H1 (cell line): ENCODE measurements at regions not wholly inside any gene's neighbourhood (a gene's known extent, or its start where the extent isn't known, plus 50 kb on each side); places are given as distances from the start of the nearest gene placed in this dataset.

Experiments used
- CTCF ChIA-PET: fragments of 300-600 bp; sonication (Branson Sonifier 250); formaldehyde crosslinking; loops from one replicate; lab custom pipeline; 2021; ENCODE audit not compliant: partially characterized antibody; lab: Charles Lee
- POLR2A ChIA-PET: fragments of 300-600 bp; sonication (Branson Sonifier 250); formaldehyde crosslinking; loops from one replicate; lab custom pipeline; 2021; ENCODE audit warnings: inconsistent platforms; ENCODE audit not compliant: partially characterized antibody; lab: Charles Lee
- DNase-seq, 2 experiments: peaks; one replicate each; pipeline versions ENCODE4 v3.0.0 to v3.0.0-alpha.2; 2010 to 2022; ENCODE audit warnings: low spot score in 2 of 2, low read depth in 1 of 2, mixed read lengths in 1 of 2
- FAIRE-seq: peaks from 2 replicates; lab custom pipeline; 2011; peaks lifted over from hg19 to GRCh38; lab: Jason Lieb, UNC
- H2AFZ ChIP-seq: 2 replicates; pipeline ENCODE4 v1.8.1; 2012; ENCODE audit warnings: low read length, inconsistent platforms
- H2AK5ac ChIP-seq: 2 replicates; pipeline ENCODE4 v1.6.1; 2013; ENCODE audit warnings: low read depth, low read length
- H2BK120ac ChIP-seq: replicated peaks from 2 replicates; pipeline ENCODE3; 2013; ENCODE audit warnings: low read depth, low read length, inconsistent platforms
- H2BK12ac ChIP-seq: 2 replicates; pipeline ENCODE4 v1.6.1; 2013; ENCODE audit warnings: low read depth, low read length
- H2BK15ac ChIP-seq: 2 replicates; pipeline ENCODE4 v1.6.1; 2013; ENCODE audit warnings: low read length
- H2BK20ac ChIP-seq: 2 replicates; pipeline ENCODE4 v1.6.1; 2013; ENCODE audit warnings: low read length
- H2BK5ac ChIP-seq: 2 replicates; pipeline ENCODE4 v1.6.1; 2013; ENCODE audit warnings: low read depth, low read length
- H3K14ac ChIP-seq: 2 replicates; pipeline ENCODE4 v1.6.1; 2013; ENCODE audit warnings: inconsistent platforms; ENCODE audit not compliant: insufficient read length
- H3K18ac ChIP-seq: 2 replicates; pipeline ENCODE4 v1.6.1; 2013; ENCODE audit warnings: low read length; ENCODE audit errors: extremely low read depth
- H3K23ac ChIP-seq: 2 replicates; pipeline ENCODE4 v1.6.1; 2013; ENCODE audit warnings: inconsistent platforms; ENCODE audit not compliant: insufficient read length
- H3K23me2 ChIP-seq: 2 replicates; pipeline ENCODE4 v1.6.1; 2013; ENCODE audit warnings: low read depth, low read length
- H3K27ac ChIP-seq: 2 replicates; pipeline ENCODE4 v1.6.1; 2011; ENCODE audit warnings: low read depth, low read length, inconsistent platforms
- H3K27me3 ChIP-seq, 4 experiments: replicated peaks in 1 of 4; 1 replicate in 1 of 4; 2 replicates in 3 of 4; pipeline versions ENCODE4 v1.6.1 to v1.8.1; 2011 to 2013; ENCODE audit warnings: low read length in 3 of 4, mild to moderate bottlenecking in 3 of 4, inconsistent platforms in 2 of 4, mixed read lengths in 2 of 4, moderate library complexity in 1 of 4; ENCODE audit not compliant: control insufficient read depth in 3 of 4, insufficient read depth in 3 of 4; ENCODE audit errors: extremely low read depth in 1 of 4
- H3K36me3 ChIP-seq, 4 experiments: 2 replicates each; pipeline versions ENCODE4 v1.6.1 to v1.8.1; 2011 to 2013; ENCODE audit warnings: mild to moderate bottlenecking in 4 of 4, low read length in 3 of 4, moderate library complexity in 2 of 4, control low read depth in 1 of 4, inconsistent platforms in 1 of 4; ENCODE audit not compliant: insufficient read depth in 4 of 4, control insufficient read depth in 2 of 4
- H3K4ac ChIP-seq: replicated peaks from 2 replicates; pipeline ENCODE3; 2013; ENCODE audit warnings: low read length, low read depth, mixed read lengths, inconsistent platforms; ENCODE audit not compliant: insufficient read length
- H3K4me1 ChIP-seq, 4 experiments: replicated peaks in 1 of 4; 1 replicate in 1 of 4; 2 replicates in 3 of 4; pipeline versions ENCODE4 v1.6.1 to v1.8.1; 2011 to 2013; ENCODE audit warnings: low read length in 3 of 4, inconsistent platforms in 2 of 4, mixed read lengths in 1 of 4; ENCODE audit not compliant: insufficient read depth in 4 of 4, control insufficient read depth in 3 of 4
- H3K4me2 ChIP-seq, 2 experiments: 2 replicates each; pipeline versions ENCODE4 v1.6.1 to v1.8.1; 2011 to 2013; ENCODE audit warnings: low read depth in 2 of 2, low read length in 2 of 2, control low read depth in 1 of 2, inconsistent platforms in 1 of 2, mild to moderate bottlenecking in 1 of 2; ENCODE audit not compliant: insufficient read depth in 1 of 2
- H3K4me3 ChIP-seq, 4 experiments: fragments of 200-600, 300-600 bp in 1 of 4; sonication (generic), shearing (Covaris generic), sonication (Bioruptor Twin) in 1 of 4; 2 replicates each; pipeline versions ENCODE4 v1.5.1 to v1.8.1; 2011 to 2016; ENCODE audit warnings: low read length in 4 of 4, low read depth in 3 of 4, control low read depth in 2 of 4, inconsistent platforms in 2 of 4, mild to moderate bottlenecking in 2 of 4, mixed read lengths in 1 of 4, moderate library complexity in 1 of 4; ENCODE audit not compliant: insufficient read depth in 2 of 4; ENCODE audit errors: extremely low read depth in 1 of 4
- H3K56ac ChIP-seq: replicated peaks from 2 replicates; pipeline ENCODE3; 2013; ENCODE audit warnings: low read depth, mild to moderate bottlenecking, mixed read lengths, low read length, inconsistent platforms; ENCODE audit not compliant: insufficient read length
- H3K79me1 ChIP-seq: 2 replicates; pipeline ENCODE4 v1.6.1; 2013; ENCODE audit warnings: low read depth, low read length, control low read depth
- H3K79me2 ChIP-seq, 2 experiments: 2 replicates each; pipeline versions ENCODE4 v1.6.1 to v1.8.1; 2012 to 2013; ENCODE audit warnings: low read length in 2 of 2, mild to moderate bottlenecking in 2 of 2, inconsistent platforms in 1 of 2; ENCODE audit not compliant: insufficient read depth in 2 of 2, control insufficient read depth in 1 of 2
- H3K9ac ChIP-seq, 4 experiments: replicated peaks in 1 of 4; 1 replicate in 1 of 4; 2 replicates in 3 of 4; pipeline versions ENCODE4 v1.6.1 to v1.8.1; 2011 to 2013; ENCODE audit warnings: low read depth in 3 of 4, low read length in 3 of 4, control low read depth in 2 of 4, mild to moderate bottlenecking in 2 of 4, moderate library complexity in 2 of 4, inconsistent platforms in 1 of 4; ENCODE audit errors: extremely low read depth in 1 of 4
- H3K9me3 ChIP-seq, 2 experiments: 2 replicates each; pipeline versions ENCODE4 v1.6.1 to v1.8.1; 2012 to 2013; ENCODE audit warnings: mild to moderate bottlenecking in 2 of 2, moderate library complexity in 2 of 2, control low read depth in 1 of 2, inconsistent platforms in 1 of 2, low read depth in 1 of 2, low read length in 1 of 2, mixed read lengths in 1 of 2; ENCODE audit not compliant: insufficient read depth in 2 of 2
- H4K20me1 ChIP-seq, 2 experiments: replicated peaks in 1 of 2; 2 replicates each; pipeline versions ENCODE3 to v1.8.1; 2011 to 2013; ENCODE audit warnings: inconsistent platforms in 2 of 2, low read length in 2 of 2, mild to moderate bottlenecking in 1 of 2; ENCODE audit not compliant: insufficient read depth in 2 of 2, control insufficient read depth in 1 of 2
- H4K5ac ChIP-seq: 2 replicates; pipeline ENCODE4 v1.6.1; 2013; ENCODE audit warnings: low read length, low read depth, mixed read lengths, inconsistent platforms; ENCODE audit not compliant: insufficient read length
- H4K8ac ChIP-seq: 2 replicates; pipeline ENCODE4 v1.8.0; 2013; ENCODE audit warnings: mild to moderate bottlenecking, moderate library complexity, low read length, inconsistent platforms; ENCODE audit not compliant: insufficient read depth; ENCODE audit errors: extremely low read depth
- H4K91ac ChIP-seq: replicated peaks from 2 replicates; pipeline ENCODE3; 2013; ENCODE audit warnings: low read length, mixed read lengths, inconsistent platforms; ENCODE audit not compliant: insufficient read length
- BCL11A ChIP-seq, 2 experiments: IDR thresholded peaks; one replicate each; pipeline ENCODE4 v1.6.1; 2011; ENCODE audit warnings: low read depth in 2 of 2, low read length in 2 of 2, mild to moderate bottlenecking in 2 of 2
- BRCA1 ChIP-seq: IDR thresholded peaks from 2 replicates; pipeline ENCODE4 v1.6.1; 2012; ENCODE audit warnings: low read depth, low read length, improper control_type of control experiment
- CHD2 ChIP-seq: IDR thresholded peaks from 2 replicates; pipeline ENCODE4 v1.6.1; 2012; ENCODE audit warnings: low read length, improper control_type of control experiment
- EZH2 ChIP-seq: fragments of 200-600 bp; sonication (generic); IDR thresholded peaks from 2 replicates; pipeline ENCODE4 v1.7.1; 2012; ENCODE audit warnings: low read depth, mild to moderate bottlenecking, moderate library complexity, low read length, inconsistent platforms; ENCODE audit not compliant: severe bottlenecking
- NANOG ChIP-seq: IDR thresholded peaks from 2 replicates; pipeline ENCODE4 v1.6.1; 2011; ENCODE audit warnings: low read length, low read depth, mild to moderate bottlenecking, inconsistent platforms; ENCODE audit not compliant: insufficient read depth, poor library complexity, severe bottlenecking
- NRF1 ChIP-seq: IDR thresholded peaks from 2 replicates; pipeline ENCODE4 v1.6.1; 2011; ENCODE audit warnings: mild to moderate bottlenecking, low read depth, low read length, improper control_type of control experiment
- POLR2A ChIP-seq, 2 experiments: IDR thresholded peaks; 1 replicate in 1 of 2; 2 replicates in 1 of 2; pipeline ENCODE4 v1.6.1; 2011; ENCODE audit warnings: low read depth in 2 of 2, low read length in 2 of 2, mild to moderate bottlenecking in 2 of 2; ENCODE audit errors: control extremely low read depth in 1 of 2
- RNF2 ChIP-seq: fragments of 200-900, 300-1000 bp; sonication (generic); IDR thresholded peaks from 2 replicates; pipeline ENCODE4 v1.7.1; 2016; ENCODE audit warnings: borderline replicate concordance, low read depth, mild to moderate bottlenecking, antibody characterized with exemption, low read length; ENCODE audit not compliant: poor library complexity, severe bottlenecking; ENCODE audit errors: missing control alignments
- SP1 ChIP-seq: IDR thresholded peaks from 2 replicates; pipeline ENCODE4 v1.6.1; 2011; ENCODE audit warnings: low read depth, low read length
- SUZ12 ChIP-seq: fragments of 200-600 bp; sonication (generic); IDR thresholded peaks from 2 replicates; pipeline ENCODE4 v1.6.1; 2012; ENCODE audit warnings: mild to moderate bottlenecking, inconsistent platforms, low read length, moderate library complexity, mixed read lengths
- TAF1 ChIP-seq: IDR thresholded peaks from 2 replicates; pipeline ENCODE4 v1.6.1; 2011; ENCODE audit warnings: mild to moderate bottlenecking, low read depth, low read length
- WGBS, 2 experiments: shearing (Covaris generic) in 1 of 2; methylation state at CpG; one replicate each; pipeline versions ENCODE4 v1.1.6 to v1.1.7; 2013 to 2015; ENCODE audit warnings: low lambda C conversion rate in 2 of 2, mixed read lengths in 2 of 2, inconsistent platforms in 1 of 2, low coverage in 1 of 2, missing lambda C conversion rate in 1 of 2; ENCODE audit not compliant: insufficient replicate concordance in 2 of 2, insufficient coverage in 1 of 2, insufficient read length in 1 of 2; ENCODE audit errors: extremely low coverage in 1 of 2, missing lambda C conversion rate in 1 of 2; 5-methylcytosine and 5-hydroxymethylcytosine counted together
- TF ChIP-seq, protein P1 (sequence below), 3 experiments: IDR thresholded peaks; 1 replicate in 2 of 3; 2 replicates in 1 of 3; pipeline versions ENCODE4 v1.5.1 to v1.6.1; 2011; ENCODE audit warnings: low read length in 3 of 3, mild to moderate bottlenecking in 3 of 3, inconsistent platforms in 2 of 3, low read depth in 1 of 3, moderate library complexity in 1 of 3; ENCODE audit not compliant: insufficient read depth in 1 of 3; ENCODE audit errors: control extremely low read depth in 1 of 3

DNA sequence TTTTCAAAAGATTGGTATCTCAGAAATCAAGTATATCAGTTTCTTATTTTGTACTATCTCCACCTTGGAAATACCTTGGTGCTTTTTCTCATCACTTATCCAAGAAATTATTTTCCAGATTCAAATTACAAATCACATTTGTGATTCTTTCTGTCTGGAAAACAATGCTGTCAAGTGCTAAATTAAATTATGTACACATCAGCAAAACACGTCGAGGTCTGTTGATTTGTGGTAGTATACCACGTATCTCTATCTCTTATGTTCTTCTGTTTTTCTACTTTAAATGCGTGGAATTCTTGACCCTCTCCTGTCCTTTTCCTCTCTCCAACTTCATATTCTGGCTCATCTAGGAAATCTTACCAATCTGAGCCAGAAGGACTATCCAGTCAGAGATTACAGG is 214.5 kb downstream of the PTN start:
- no peak overlapping the region for H3K27ac ChIP-seq
- 91% methylated on average over 4 of the region's 4 CpGs; no CpG with 5 or more reads in 1 of the 2 experiments for WGBS, 2 experiments
- H3K23me2 ChIP-seq, result no peaks in the 10 kb centered on the region
- H2BK12ac ChIP-seq, result no peak overlapping the region
- no peak overlapping the region for H2BK120ac ChIP-seq
- H3K9ac ChIP-seq, result no peak overlapping the region
- H3K4me3 ChIP-seq, result no peak overlapping the region
- no peaks in the 10 kb centered on the region for H3K36me3 ChIP-seq
- H3K27me3 ChIP-seq, result no peaks in the 10 kb centered on the region
- H4K91ac ChIP-seq, result no peak overlapping the region
- H2BK20ac ChIP-seq, result no peak overlapping the region
- H2AFZ ChIP-seq, result no peak overlapping the region
- H3K18ac ChIP-seq, result no peak overlapping the region
- DNase-seq, result no peak
- no peaks in the 10 kb centered on the region for H3K79me2 ChIP-seq
- H2BK15ac ChIP-seq, result no peak overlapping the region
- H3K56ac ChIP-seq, result no peak overlapping the region
- H4K8ac ChIP-seq, result no peak overlapping the region
- H3K79me1 ChIP-seq, result no peaks in the 10 kb centered on the region
- H4K20me1 ChIP-seq, result no peaks in the 10 kb centered on the region
- no peak overlapping the region for H2BK5ac ChIP-seq
- H4K5ac ChIP-seq, result no peak overlapping the region
- ChIA-PET POLR2A (no interaction called here), CTCF (no interaction called here)
- no peaks in the 10 kb centered on the region for H3K4me1 ChIP-seq
- H3K23ac ChIP-seq, result no peak overlapping the region
- no peak overlapping the region for H3K4me2 ChIP-seq
- H2AK5ac ChIP-seq, result no peak overlapping the region
- no peak for FAIRE-seq
- H3K4ac ChIP-seq, result no peak overlapping the region
- no peaks in the 10 kb centered on the region for H3K9me3 ChIP-seq
- H3K14ac ChIP-seq, result no peak overlapping the region
- TF ChIP-seq POLR2A (IDR thresholded peaks at IDR 0.05; ENCODE audit: control extremely low read depth in 1 of 2, low read depth in 2 of 2, low read length in 2 of 2), result no peak
- TF ChIP-seq SUZ12, result no peak
- no peak for TF ChIP-seq NANOG
- TF ChIP-seq BCL11A (IDR thresholded peaks at IDR 0.05; ENCODE audit: low read depth in 2 of 2, low read length in 2 of 2), result no peak
- TF ChIP-seq, protein P1, sequence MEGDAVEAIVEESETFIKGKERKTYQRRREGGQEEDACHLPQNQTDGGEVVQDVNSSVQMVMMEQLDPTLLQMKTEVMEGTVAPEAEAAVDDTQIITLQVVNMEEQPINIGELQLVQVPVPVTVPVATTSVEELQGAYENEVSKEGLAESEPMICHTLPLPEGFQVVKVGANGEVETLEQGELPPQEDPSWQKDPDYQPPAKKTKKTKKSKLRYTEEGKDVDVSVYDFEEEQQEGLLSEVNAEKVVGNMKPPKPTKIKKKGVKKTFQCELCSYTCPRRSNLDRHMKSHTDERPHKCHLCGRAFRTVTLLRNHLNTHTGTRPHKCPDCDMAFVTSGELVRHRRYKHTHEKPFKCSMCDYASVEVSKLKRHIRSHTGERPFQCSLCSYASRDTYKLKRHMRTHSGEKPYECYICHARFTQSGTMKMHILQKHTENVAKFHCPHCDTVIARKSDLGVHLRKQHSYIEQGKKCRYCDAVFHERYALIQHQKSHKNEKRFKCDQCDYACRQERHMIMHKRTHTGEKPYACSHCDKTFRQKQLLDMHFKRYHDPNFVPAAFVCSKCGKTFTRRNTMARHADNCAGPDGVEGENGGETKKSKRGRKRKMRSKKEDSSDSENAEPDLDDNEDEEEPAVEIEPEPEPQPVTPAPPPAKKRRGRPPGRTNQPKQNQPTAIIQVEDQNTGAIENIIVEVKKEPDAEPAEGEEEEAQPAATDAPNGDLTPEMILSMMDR (IDR thresholded peaks at IDR 0.05; ENCODE audit: control extremely low read depth in 1 of 3, insufficient read depth in 1 of 3, low read depth in 1 of 3, low read length in 3 of 3), result no peak
- TF ChIP-seq EZH2, result no peak
- TF ChIP-seq CHD2, result no peak
- no peak for TF ChIP-seq SP1
- no peak for TF ChIP-seq NRF1
- TF ChIP-seq RNF2, result no peak
- TF ChIP-seq TAF1, result no peak
- no peak for TF ChIP-seq BRCA1
